A549 (cell line): ENCODE measurements at regions not wholly inside any gene's neighbourhood (a gene's known extent, or its start where the extent isn't known, plus 50 kb on each side); places are given as distances from the start of the nearest gene placed in this dataset.

Source experiments
- ATAC-seq, 2 experiments: fragments of 200-7000 bp in 1 of 2; fragments of >200 bp in 1 of 2; cut with Nextera tagmentation in 1 of 2; cut with Tn5 transposase in 1 of 2; 3 replicates each; pipeline versions ENCODE4 v1.8.0 to v1.9.1; 2018 to 2020; ENCODE audit warnings: mild to moderate bottlenecking in 1 of 2, moderate library complexity in 1 of 2
- CTCF ChIA-PET: fragments of 300-600 bp; sonication (Branson Sonifier 250); formaldehyde crosslinking; extraction: SDS; loops from one replicate; lab custom pipeline; 2021; ENCODE audit warnings: antibody characterized with exemption, inconsistent platforms; lab: Yijun Ruan, JAX
- POLR2A ChIA-PET: fragments of 350-600 bp; formaldehyde crosslinking; extraction: SDS; loops from one replicate; lab custom pipeline; 2021; ENCODE audit warnings: antibody characterized with exemption, inconsistent platforms; lab: Yijun Ruan, JAX
- DNase-seq, 2 experiments: peaks; one replicate each; pipeline versions ENCODE4 v3.0.0 to v3.0.0-alpha.2; 2011 to 2016; ENCODE audit warnings: low read depth in 1 of 2, low spot score in 1 of 2
- FAIRE-seq: peaks from 2 replicates; lab custom pipeline; 2011; peaks lifted over from hg19 to GRCh38; lab: Jason Lieb, UNC
- H3K27ac ChIP-seq, 2 experiments: fragments of >200 bp; sonication (Bioruptor Twin); formaldehyde crosslinking; 3 replicates each; pipeline ENCODE4 v1.5.1; 2016 to 2017
- H3K4me1 ChIP-seq: fragments of >200 bp; sonication (Bioruptor Twin); formaldehyde crosslinking; 3 replicates; pipeline ENCODE4 v1.6.1; 2016
- H3K4me2 ChIP-seq: fragments of >200 bp; sonication (Bioruptor Twin); formaldehyde crosslinking; 3 replicates; pipeline ENCODE4 v1.6.1; 2016
- H3K4me3 ChIP-seq: fragments of >200 bp; sonication (Bioruptor Twin); formaldehyde crosslinking; 3 replicates; pipeline ENCODE4 v1.5.1; 2016
- H3K9me3 ChIP-seq: fragments of >200 bp; sonication (Bioruptor Twin); formaldehyde crosslinking; 3 replicates; pipeline ENCODE4 v1.6.1; 2016
- CBX2 ChIP-seq: fragments of 200-600 bp; sonication (generic); IDR thresholded peaks from 2 replicates; pipeline ENCODE4 v1.6.1; 2016; ENCODE audit warnings: low read depth, mild to moderate bottlenecking, borderline replicate concordance
- CBX8 ChIP-seq: fragments of 200-600 bp; sonication (generic); IDR thresholded peaks from 2 replicates; pipeline ENCODE4 v1.6.1; 2016
- CEBPB ChIP-seq, 2 experiments: fragments of >200 bp in 1 of 2; sonication (Bioruptor Twin) in 1 of 2; formaldehyde crosslinking in 1 of 2; IDR thresholded peaks; 2 replicates each; pipeline ENCODE4 v1.6.1; 2012 to 2016
- CHD2 ChIP-seq: fragments of 150-350 bp; IDR thresholded peaks from 2 replicates; pipeline ENCODE4 v1.6.1; 2014; ENCODE audit warnings: low read length; ENCODE audit not compliant: partially characterized antibody
- EHMT2 ChIP-seq: fragments of 200-600 bp; sonication (generic); IDR thresholded peaks from 2 replicates; pipeline ENCODE4 v1.6.1; 2016; ENCODE audit warnings: antibody characterized with exemption, low read depth, mild to moderate bottlenecking, moderate library complexity
- EP300 ChIP-seq, 2 experiments: fragments of >200 bp; sonication (Bioruptor Twin); formaldehyde crosslinking; IDR thresholded peaks; 2 replicates in 1 of 2; 3 replicates in 1 of 2; pipeline ENCODE4 v1.6.1; 2016 to 2017
- FOXS1 ChIP-seq: fragments of 250-450 bp; sonication (Bioruptor Pico); IDR thresholded peaks from 2 replicates; pipeline ENCODE4 v1.5.0; 2020; ENCODE audit warnings: mild to moderate bottlenecking, moderate library complexity
- HDAC2 ChIP-seq: fragments of 200-600 bp; sonication (generic); IDR thresholded peaks from 2 replicates; pipeline ENCODE4 v1.6.1; 2016
- HES2 ChIP-seq: fragments of >200 bp; sonication (Bioruptor Twin); formaldehyde crosslinking; IDR thresholded peaks from 2 replicates; pipeline ENCODE4 v1.6.1; 2016
- HEYL ChIP-seq: fragments of 250-450 bp; sonication (Bioruptor Pico); IDR thresholded peaks from 2 replicates; pipeline ENCODE4 v1.8.0; 2021; ENCODE audit warnings: mild to moderate bottlenecking, moderate library complexity
- HOXB13 ChIP-seq: fragments of 250-450 bp; sonication (Bioruptor Pico); IDR thresholded peaks from 2 replicates; pipeline ENCODE4 v1.5.0; 2020; ENCODE audit warnings: low read depth, mild to moderate bottlenecking, moderate library complexity
- JUNB ChIP-seq: fragments of >200 bp; sonication (Bioruptor Twin); formaldehyde crosslinking; IDR thresholded peaks from 2 replicates; pipeline ENCODE4 v1.6.1; 2016
- MAFK ChIP-seq: fragments of 450-650 bp; IDR thresholded peaks from 2 replicates; pipeline ENCODE4 v1.6.1; 2014; ENCODE audit not compliant: partially characterized antibody
- MYC ChIP-seq: IDR thresholded peaks from 2 replicates; pipeline ENCODE4 v1.6.1; 2012; ENCODE audit warnings: mild to moderate bottlenecking, inconsistent platforms, low read length, improper control_type of control experiment, borderline replicate concordance
- NR3C1 ChIP-seq: fragments of >200 bp; sonication (Bioruptor Twin); formaldehyde crosslinking; IDR thresholded peaks from 3 replicates; pipeline ENCODE4 v1.6.1; 2017
- PHF8 ChIP-seq: fragments of 200-600 bp; sonication (generic); IDR thresholded peaks from 2 replicates; pipeline ENCODE4 v1.6.1; 2016; ENCODE audit warnings: low read depth, mild to moderate bottlenecking, antibody characterized with exemption, moderate library complexity, borderline replicate concordance
- POLR2A ChIP-seq: IDR thresholded peaks from 2 replicates; pipeline ENCODE4 v1.6.1; 2012; ENCODE audit warnings: mild to moderate bottlenecking, low read length
- POLR2AphosphoS2 ChIP-seq: conservative IDR thresholded peaks from 2 replicates; pipeline ENCODE4 v1.6.1; 2012; ENCODE audit warnings: low read length, improper control_type of control experiment, inconsistent platforms
- RFX5 ChIP-seq: fragments of 450-650 bp; IDR thresholded peaks from 2 replicates; pipeline ENCODE4 v1.7.1; 2014; ENCODE audit warnings: antibody characterized with exemption, mild to moderate bottlenecking, moderate library complexity
- RNF2 ChIP-seq: fragments of 200-600 bp; sonication (generic); IDR thresholded peaks from 2 replicates; pipeline ENCODE4 v1.6.1; 2016; ENCODE audit warnings: low read depth, mild to moderate bottlenecking, antibody characterized with exemption, moderate library complexity, borderline replicate concordance
- SMC3 ChIP-seq: fragments of >200 bp; sonication (Bioruptor Twin); formaldehyde crosslinking; IDR thresholded peaks from 3 replicates; pipeline ENCODE4 v1.6.1; 2018; ENCODE audit warnings: inconsistent platforms
- SREBF2 ChIP-seq: fragments of 450-650 bp; IDR thresholded peaks from 2 replicates; pipeline ENCODE4 v1.6.1; 2014; ENCODE audit warnings: mild to moderate bottlenecking, moderate library complexity
- TFCP2L1 ChIP-seq: fragments of 250-450 bp; sonication (Bioruptor Pico); IDR thresholded peaks from 2 replicates; pipeline ENCODE4 v1.5.0; 2021; ENCODE audit warnings: mild to moderate bottlenecking
- ZC3H11A ChIP-seq: fragments of 450-650 bp; IDR thresholded peaks from 2 replicates; pipeline ENCODE4 v1.6.1; 2014; ENCODE audit warnings: antibody characterized with exemption, mild to moderate bottlenecking
- ZSCAN20 ChIP-seq: fragments of 250-450 bp; sonication (Bioruptor Pico); IDR thresholded peaks from 2 replicates; pipeline ENCODE4 v1.8.0; 2022; ENCODE audit warnings: mild to moderate bottlenecking, moderate library complexity
- WGBS: methylation state at CpG from one replicate; pipeline ENCODE4 v1.1.6; 2017; ENCODE audit errors: missing lambda C conversion rate; 5-methylcytosine and 5-hydroxymethylcytosine counted together
- TF ChIP-seq, protein P1 (sequence below): fragments of 200-600 bp; sonication (generic); IDR thresholded peaks from 2 replicates; pipeline ENCODE4 v1.6.1; 2016; ENCODE audit warnings: antibody characterized with exemption, mild to moderate bottlenecking, moderate library complexity
- TF ChIP-seq, protein P2 (sequence below): fragments of >200 bp; sonication (Bioruptor Twin); formaldehyde crosslinking; IDR thresholded peaks from 3 replicates; pipeline ENCODE4 v1.6.1; 2016
- TF ChIP-seq, protein P3 (sequence below): fragments of 150-350 bp; IDR thresholded peaks from 2 replicates; pipeline ENCODE4 v1.6.1; 2014; ENCODE audit warnings: low read depth, mild to moderate bottlenecking, low read length

DNA sequence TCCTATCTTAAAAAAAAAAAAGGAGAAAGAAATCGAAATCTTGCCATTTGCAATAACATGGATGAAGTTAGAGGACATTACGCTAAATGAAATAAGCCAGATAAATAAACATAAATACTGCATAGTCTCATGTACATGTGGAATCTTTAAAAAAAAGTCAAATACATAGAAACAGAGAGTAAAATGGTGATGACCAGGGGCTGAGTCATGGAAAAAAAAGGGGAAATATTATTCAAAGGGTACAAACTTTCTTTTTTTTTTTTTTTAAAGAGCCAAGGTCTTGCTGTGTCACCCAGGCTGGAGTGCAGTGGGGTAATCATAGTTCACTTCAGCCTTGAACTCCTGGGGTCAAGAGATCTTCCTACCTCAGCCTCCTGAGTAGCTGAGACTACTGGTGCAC, 310.1 kb downstream of the ZNF608 start:
- no peak for TF ChIP-seq HES2
- no peak for TF ChIP-seq HDAC2
- no peak for TF ChIP-seq PHF8
- no peak for TF ChIP-seq RNF2
- no peak for TF ChIP-seq CBX8
- TF ChIP-seq TFCP2L1 (CRISPR knock-in tag) = no peak
- TF ChIP-seq HOXB13 = no peak
- TF ChIP-seq JUNB = no peak
- TF ChIP-seq, protein P1, sequence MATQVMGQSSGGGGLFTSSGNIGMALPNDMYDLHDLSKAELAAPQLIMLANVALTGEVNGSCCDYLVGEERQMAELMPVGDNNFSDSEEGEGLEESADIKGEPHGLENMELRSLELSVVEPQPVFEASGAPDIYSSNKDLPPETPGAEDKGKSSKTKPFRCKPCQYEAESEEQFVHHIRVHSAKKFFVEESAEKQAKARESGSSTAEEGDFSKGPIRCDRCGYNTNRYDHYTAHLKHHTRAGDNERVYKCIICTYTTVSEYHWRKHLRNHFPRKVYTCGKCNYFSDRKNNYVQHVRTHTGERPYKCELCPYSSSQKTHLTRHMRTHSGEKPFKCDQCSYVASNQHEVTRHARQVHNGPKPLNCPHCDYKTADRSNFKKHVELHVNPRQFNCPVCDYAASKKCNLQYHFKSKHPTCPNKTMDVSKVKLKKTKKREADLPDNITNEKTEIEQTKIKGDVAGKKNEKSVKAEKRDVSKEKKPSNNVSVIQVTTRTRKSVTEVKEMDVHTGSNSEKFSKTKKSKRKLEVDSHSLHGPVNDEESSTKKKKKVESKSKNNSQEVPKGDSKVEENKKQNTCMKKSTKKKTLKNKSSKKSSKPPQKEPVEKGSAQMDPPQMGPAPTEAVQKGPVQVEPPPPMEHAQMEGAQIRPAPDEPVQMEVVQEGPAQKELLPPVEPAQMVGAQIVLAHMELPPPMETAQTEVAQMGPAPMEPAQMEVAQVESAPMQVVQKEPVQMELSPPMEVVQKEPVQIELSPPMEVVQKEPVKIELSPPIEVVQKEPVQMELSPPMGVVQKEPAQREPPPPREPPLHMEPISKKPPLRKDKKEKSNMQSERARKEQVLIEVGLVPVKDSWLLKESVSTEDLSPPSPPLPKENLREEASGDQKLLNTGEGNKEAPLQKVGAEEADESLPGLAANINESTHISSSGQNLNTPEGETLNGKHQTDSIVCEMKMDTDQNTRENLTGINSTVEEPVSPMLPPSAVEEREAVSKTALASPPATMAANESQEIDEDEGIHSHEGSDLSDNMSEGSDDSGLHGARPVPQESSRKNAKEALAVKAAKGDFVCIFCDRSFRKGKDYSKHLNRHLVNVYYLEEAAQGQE = no peak
- TF ChIP-seq NR3C1 = no peak
- TF ChIP-seq EHMT2 = no peak
- TF ChIP-seq, protein P2, sequence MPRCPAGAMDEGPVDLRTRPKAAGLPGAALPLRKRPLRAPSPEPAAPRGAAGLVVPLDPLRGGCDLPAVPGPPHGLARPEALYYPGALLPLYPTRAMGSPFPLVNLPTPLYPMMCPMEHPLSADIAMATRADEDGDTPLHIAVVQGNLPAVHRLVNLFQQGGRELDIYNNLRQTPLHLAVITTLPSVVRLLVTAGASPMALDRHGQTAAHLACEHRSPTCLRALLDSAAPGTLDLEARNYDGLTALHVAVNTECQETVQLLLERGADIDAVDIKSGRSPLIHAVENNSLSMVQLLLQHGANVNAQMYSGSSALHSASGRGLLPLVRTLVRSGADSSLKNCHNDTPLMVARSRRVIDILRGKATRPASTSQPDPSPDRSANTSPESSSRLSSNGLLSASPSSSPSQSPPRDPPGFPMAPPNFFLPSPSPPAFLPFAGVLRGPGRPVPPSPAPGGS = no peak
- no peak for TF ChIP-seq CEBPB (IDR thresholded peaks at IDR 0.05)
- TF ChIP-seq EP300 (IDR thresholded peaks at IDR 0.05) = no peak
- TF ChIP-seq POLR2AphosphoS2 = no peak
- TF ChIP-seq FOXS1 = no peak
- no peak for TF ChIP-seq HEYL
- TF ChIP-seq ZC3H11A = no peak
- no peak for TF ChIP-seq POLR2A
- Histone ChIP-seq H3K27ac (no peak overlapping the region), H3K4me1 (no peaks in the 10 kb centered on the region), H3K4me3 (no peak overlapping the region), H3K9me3 (peaks cover 14% of the 10 kb centered on the region; the same call in 1 of the 3 replicates), H3K4me2 (no peak overlapping the region)
- ATAC-seq = no peak
- no peak for FAIRE-seq
- ChIA-PET POLR2A (no interaction called here), CTCF (interaction anchor here (0.6 kb wide), 1 partner anchor 387 kb away, joined by 4 read pairs; no protein-coding TSS in a partner anchor)
- WGBS = 58% methylated on average over 2 of the region's 2 CpGs
- DNase-seq = no peak

GRCh38 chr5:124433170-124433569, 313.3 kb downstream of the ZNF608 start:
- no peak overlapping the region for H3K4me3 ChIP-seq
- ChIA-PET CTCF (no interaction called here), POLR2A (no interaction called here)
- WGBS = 82% methylated on average over 1 of the region's 1 CpG
- H3K27ac ChIP-seq = no peak overlapping the region
- DNase-seq = no peak
- no peaks in the 10 kb centered on the region for H3K4me1 ChIP-seq
- no peak for FAIRE-seq
- no peak for ATAC-seq
- H3K4me2 ChIP-seq = no peak overlapping the region
- peaks cover 14% of the 10 kb centered on the region; the same call in 1 of the 3 replicates for H3K9me3 ChIP-seq
- no peak for TF ChIP-seq ZSCAN20 (CRISPR knock-in tag)
- TF ChIP-seq, protein P2 = no peak
- TF ChIP-seq CBX2 = no peak
- TF ChIP-seq SMC3 = no peak
- TF ChIP-seq, protein P1 = no peak
- no peak for TF ChIP-seq HDAC2
- TF ChIP-seq SREBF2 = no peak
- TF ChIP-seq TFCP2L1 (CRISPR knock-in tag) = no peak
- TF ChIP-seq EHMT2 = no peak
- no peak for TF ChIP-seq MAFK
- TF ChIP-seq CHD2 = no peak
- TF ChIP-seq HES2 = no peak
- TF ChIP-seq, protein P3, sequence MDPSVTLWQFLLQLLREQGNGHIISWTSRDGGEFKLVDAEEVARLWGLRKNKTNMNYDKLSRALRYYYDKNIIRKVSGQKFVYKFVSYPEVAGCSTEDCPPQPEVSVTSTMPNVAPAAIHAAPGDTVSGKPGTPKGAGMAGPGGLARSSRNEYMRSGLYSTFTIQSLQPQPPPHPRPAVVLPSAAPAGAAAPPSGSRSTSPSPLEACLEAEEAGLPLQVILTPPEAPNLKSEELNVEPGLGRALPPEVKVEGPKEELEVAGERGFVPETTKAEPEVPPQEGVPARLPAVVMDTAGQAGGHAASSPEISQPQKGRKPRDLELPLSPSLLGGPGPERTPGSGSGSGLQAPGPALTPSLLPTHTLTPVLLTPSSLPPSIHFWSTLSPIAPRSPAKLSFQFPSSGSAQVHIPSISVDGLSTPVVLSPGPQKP = no peak
- no peak for TF ChIP-seq RFX5
- no peak for TF ChIP-seq MYC
- no peak for TF ChIP-seq ZC3H11A
